ENCODE measurements at regions not wholly inside any gene's neighbourhood (a gene's known extent, or its start where the extent isn't known, plus 50 kb on each side); places are given as distances from the start of the nearest gene placed in this dataset.
"Not testable (repeated sequence)": the region's sequence is repeated elsewhere in the genome, so short reads cannot be mapped to it uniquely, and the experiment has no call there.

GRCh38 chr11:23778971-23779370 lies 717.9 kb upstream of the LUZP2 start:
- DNase-seq, result no peak

- no peak for DNase-seq
Observed at GRCh38 chr11:23780231-23780630, 716.6 kb upstream of the LUZP2 start.

- DNase-seq, result no peak
Observed at GRCh38 chr11:23781803-23782560, 714.9 kb upstream of the LUZP2 start.

GRCh38 chr11:23786974-23787373 lies 709.9 kb upstream of the LUZP2 start:
- DNase-seq, result not testable (repeated sequence)

GRCh38 chr11:23789200-23789853 lies 707.5 kb upstream of the LUZP2 start:
- no peak for DNase-seq

GRCh38 chr11:23789938-23790371 lies 706.9 kb upstream of the LUZP2 start:
- no peak for DNase-seq

GRCh38 chr11:23797624-23798419 lies 699.0 kb upstream of the LUZP2 start:
- DNase-seq, result no peak

GRCh38 chr11:23834306-23834705 lies 662.5 kb upstream of the LUZP2 start:
- DNase-seq, result not testable (repeated sequence)

- DNase-seq, result no peak
Observed at GRCh38 chr11:23836981-23837380, 659.9 kb upstream of the LUZP2 start.

- no peak for DNase-seq
Observed at GRCh38 chr11:23840872-23841271, 656.0 kb upstream of the LUZP2 start.

- no peak for DNase-seq
Observed at GRCh38 chr11:23846902-23847422, 649.9 kb upstream of the LUZP2 start.

- DNase-seq, result no peak
Observed at GRCh38 chr11:23851216-23851615, 645.6 kb upstream of the LUZP2 start.

- DNase-seq, result no peak
Observed at GRCh38 chr11:23856654-23857053, 640.2 kb upstream of the LUZP2 start.

- DNase-seq, result no peak
Observed at GRCh38 chr11:23859087-23859486, 637.8 kb upstream of the LUZP2 start.

GRCh38 chr11:23861615-23862014 lies 635.2 kb upstream of the LUZP2 start:
- no peak for DNase-seq

- DNase-seq, result no peak
Observed at GRCh38 chr11:23865341-23865975, 631.4 kb upstream of the LUZP2 start.

GRCh38 chr11:23866641-23867040 lies 630.2 kb upstream of the LUZP2 start:
- DNase-seq, result no peak

- DNase-seq, result no peak
Observed at GRCh38 chr11:23869671-23870070, 627.2 kb upstream of the LUZP2 start.

GRCh38 chr11:23873406-23873805 lies 623.4 kb upstream of the LUZP2 start:
- DNase-seq, result no peak

GRCh38 chr11:23875176-23875850 lies 621.5 kb upstream of the LUZP2 start:
- DNase-seq, result no peak

GRCh38 chr11:23883426-23884048 lies 613.3 kb upstream of the LUZP2 start:
- not testable (repeated sequence) for DNase-seq

- no peak for DNase-seq
Observed at GRCh38 chr11:23884341-23884740, 612.5 kb upstream of the LUZP2 start.

Measured in CD4-positive, alpha-beta T cell treated with Interleukin-1 beta for 1 hour (primary cell).